GM23248 (cell line): ENCODE measurements at regions not wholly inside any gene's neighbourhood (a gene's known extent, or its start where the extent isn't known, plus 50 kb on each side); places are given as distances from the start of the nearest gene placed in this dataset.

Experiments used
- DNase-seq: peaks from one replicate; pipeline ENCODE4 v3.0.0-alpha.2; 2015
- H2AFZ ChIP-seq: fragments of 200-600 bp; sonication (generic); 2 replicates; pipeline ENCODE4 v1.6.1; 2016; ENCODE audit warnings: antibody characterized with exemption
- H3F3A ChIP-seq: fragments of 200-600 bp; sonication (generic); 2 replicates; pipeline ENCODE4 v1.6.1; 2016; ENCODE audit warnings: mild to moderate bottlenecking, antibody characterized with exemption, mixed run types; ENCODE audit not compliant: insufficient read depth
- H3K27ac ChIP-seq: fragments of 200-600 bp; sonication (generic); 2 replicates; pipeline ENCODE4 v1.5.1; 2016; ENCODE audit warnings: mild to moderate bottlenecking
- H3K27me3 ChIP-seq: fragments of 200-600 bp; sonication (generic); replicated peaks from 2 replicates; pipeline ENCODE4 v1.6.1; 2016; ENCODE audit warnings: mild to moderate bottlenecking; ENCODE audit not compliant: insufficient read depth
- H3K36me3 ChIP-seq: fragments of 200-600 bp; sonication (generic); 2 replicates; pipeline ENCODE4 v1.6.1; 2016; ENCODE audit warnings: low read depth, mild to moderate bottlenecking
- H3K4me1 ChIP-seq: fragments of 200-600 bp; sonication (generic); 2 replicates; pipeline ENCODE4 v1.6.1; 2016; ENCODE audit warnings: mild to moderate bottlenecking; ENCODE audit not compliant: insufficient read depth
- H3K4me2 ChIP-seq: fragments of 200-600 bp; sonication (generic); one replicate; pipeline ENCODE4 v1.6.1; 2016; ENCODE audit warnings: mild to moderate bottlenecking; ENCODE audit not compliant: unreplicated experiment
- H3K4me3 ChIP-seq: fragments of 200-600 bp; sonication (generic); 2 replicates; pipeline ENCODE4 v1.5.1; 2016; ENCODE audit warnings: mild to moderate bottlenecking
- H3K79me2 ChIP-seq: fragments of 200-600 bp; sonication (generic); 2 replicates; pipeline ENCODE4 v1.6.1; 2016; ENCODE audit warnings: mild to moderate bottlenecking; ENCODE audit not compliant: insufficient read depth
- H3K9ac ChIP-seq: fragments of 200-600 bp; sonication (generic); 2 replicates; pipeline ENCODE4 v1.6.1; 2016; ENCODE audit warnings: mild to moderate bottlenecking
- H3K9me2 ChIP-seq: fragments of 200-600 bp; sonication (generic); 2 replicates; pipeline ENCODE4 v1.6.1; 2016; ENCODE audit warnings: mixed run types, mild to moderate bottlenecking, moderate library complexity; ENCODE audit not compliant: insufficient read depth
- H3K9me3 ChIP-seq: fragments of 200-600 bp; sonication (generic); one replicate; pipeline ENCODE4 v1.6.1; 2017; ENCODE audit warnings: low read depth
- H4K20me1 ChIP-seq: fragments of 200-600 bp; sonication (generic); 2 replicates; pipeline ENCODE4 v1.6.0; 2016; ENCODE audit not compliant: insufficient read depth
- EZH2 ChIP-seq: fragments of 200-600 bp; sonication (generic); IDR thresholded peaks from 2 replicates; pipeline ENCODE4 v1.6.1; 2018; ENCODE audit warnings: antibody characterized with exemption, mild to moderate bottlenecking; ENCODE audit not compliant: insufficient read depth, poor library complexity, severe bottlenecking
- EZH2phosphoT487 ChIP-seq: fragments of 200-600 bp; sonication (generic); IDR thresholded peaks from 2 replicates; pipeline ENCODE4 v1.6.1; 2018; ENCODE audit warnings: antibody characterized with exemption, moderate library complexity, mild to moderate bottlenecking, low read depth; ENCODE audit not compliant: insufficient read depth
- WGBS, 2 experiments: methylation state at CpG; one replicate each; pipeline ENCODE4 v1.1.6; 2015 to 2017; ENCODE audit warnings: low lambda C conversion rate in 2 of 2, low coverage in 1 of 2; ENCODE audit errors: missing lambda C conversion rate in 2 of 2; 5-methylcytosine and 5-hydroxymethylcytosine counted together
- in situ Hi-C: fragments of 300-500 bp; cut with MboI; formaldehyde crosslinking; loops from 2 replicates; pipeline ENCODE4 v1.15.0; 2020

- 38 to 50% methylated on average over 1 of the region's 1 CpG for WGBS, 2 experiments
- H3K27ac ChIP-seq = no peak overlapping the region
- H3K36me3 ChIP-seq = no peaks in the 10 kb centered on the region
- TF ChIP-seq EZH2phosphoT487 = no peak
- no peak for TF ChIP-seq EZH2
- no peaks in the 10 kb centered on the region for H3K9me3 ChIP-seq
- H3K27me3 ChIP-seq = no peaks in the 10 kb centered on the region
- H3K4me3 ChIP-seq = no peak overlapping the region
- peaks cover 28% of the 10 kb centered on the region for H3K4me1 ChIP-seq
- H2AFZ ChIP-seq = no peak overlapping the region
- DNase-seq = peak; percentile 9
- no peak overlapping the region for H3K9ac ChIP-seq
- H3F3A ChIP-seq = peaks cover 27% of the 10 kb centered on the region
- no peaks in the 10 kb centered on the region for H4K20me1 ChIP-seq
- 0 out of 2 replicates have a peak, but pooled peaks cover 4% of the 10 kb centered on the region for H3K9me2 ChIP-seq
- no peak overlapping the region for H3K4me2 ChIP-seq
- in situ Hi-C loops = no loop called here
- H3K79me2 ChIP-seq = no peaks in the 10 kb centered on the region
Measured at GRCh38 chr3:104911376-104911775, 455.3 kb upstream of the ALCAM start.

DNA sequence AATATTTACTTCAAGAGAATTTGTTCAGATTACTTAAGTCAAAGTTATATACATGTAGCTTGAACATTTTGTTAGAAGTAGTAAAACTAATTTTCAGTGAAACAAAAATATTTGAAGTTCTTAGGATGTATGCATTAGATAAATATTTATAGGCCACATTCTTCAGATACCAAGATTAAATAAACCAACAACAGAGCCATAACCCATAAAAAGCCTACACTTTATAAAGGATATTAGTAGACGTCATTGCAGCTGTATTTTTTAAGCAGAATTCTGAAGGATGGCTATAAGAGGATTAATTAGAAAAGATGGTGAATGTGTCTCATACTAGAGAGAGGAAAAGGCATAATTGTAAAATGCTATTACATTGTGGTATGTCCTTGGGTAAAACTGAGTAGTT, 449.7 kb upstream of the ALCAM start:
- H3K79me2 ChIP-seq = no peaks in the 10 kb centered on the region
- H3K4me2 ChIP-seq = no peak overlapping the region
- 7 to 10% methylated on average over 1 of the region's 1 CpG for WGBS, 2 experiments
- H4K20me1 ChIP-seq = no peaks in the 10 kb centered on the region
- 0 out of 2 replicates have a peak, but pooled peaks cover 4% of the 10 kb centered on the region for H3K9me2 ChIP-seq
- H3F3A ChIP-seq = no peaks in the 10 kb centered on the region
- no peaks in the 10 kb centered on the region for H3K27me3 ChIP-seq
- peaks cover 4% of the 10 kb centered on the region; the same call in 1 of the 2 replicates for H3K4me1 ChIP-seq
- H3K36me3 ChIP-seq = no peaks in the 10 kb centered on the region
- no peak for TF ChIP-seq EZH2phosphoT487
- no peak for TF ChIP-seq EZH2
- in situ Hi-C loops = no loop called here
- no peak overlapping the region for H3K9ac ChIP-seq
- H3K9me3 ChIP-seq = no peaks in the 10 kb centered on the region
- no peak overlapping the region for H2AFZ ChIP-seq
- no peak overlapping the region for H3K27ac ChIP-seq
- no peak for DNase-seq
- H3K4me3 ChIP-seq = no peak overlapping the region

DNA sequence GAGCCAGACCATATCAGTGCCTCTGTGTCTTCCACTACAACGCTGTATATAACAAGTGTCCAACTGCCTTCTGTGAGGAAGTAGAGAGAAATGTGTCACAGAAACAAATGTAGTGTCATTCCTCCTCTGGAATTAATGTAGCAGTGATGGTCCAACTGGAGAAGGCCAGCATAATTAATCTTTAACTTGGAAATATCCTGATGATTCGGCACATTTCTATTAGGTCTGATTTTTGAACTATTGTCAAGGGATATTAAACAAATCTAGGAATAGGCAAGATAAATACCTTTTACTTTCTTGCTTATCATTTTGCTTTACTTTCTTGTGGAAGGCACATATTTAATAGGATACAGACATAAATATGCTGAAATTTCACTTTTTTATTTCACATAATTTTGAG, 446.2 kb upstream of the ALCAM start:
- H3K9ac ChIP-seq = no peak overlapping the region
- H4K20me1 ChIP-seq = no peaks in the 10 kb centered on the region
- H3F3A ChIP-seq = no peaks in the 10 kb centered on the region
- H3K4me2 ChIP-seq = no peak overlapping the region
- H3K4me3 ChIP-seq = no peak overlapping the region
- DNase-seq = no peak
- H3K4me1 ChIP-seq = peaks cover 4% of the 10 kb centered on the region; the same call in 1 of the 2 replicates
- H3K27ac ChIP-seq = no peak overlapping the region
- in situ Hi-C loops = no loop called here
- no peaks in the 10 kb centered on the region for H3K36me3 ChIP-seq
- 40 to 50% methylated on average over 2 of the region's 2 CpGs for WGBS, 2 experiments
- TF ChIP-seq EZH2phosphoT487 (no peak), EZH2 (no peak)
- H3K9me2 ChIP-seq = 0 out of 2 replicates have a peak, but pooled peaks cover 4% of the 10 kb centered on the region
- no peak overlapping the region for H2AFZ ChIP-seq
- no peaks in the 10 kb centered on the region for H3K27me3 ChIP-seq
- H3K79me2 ChIP-seq = no peaks in the 10 kb centered on the region
- H3K9me3 ChIP-seq = no peaks in the 10 kb centered on the region

DNA sequence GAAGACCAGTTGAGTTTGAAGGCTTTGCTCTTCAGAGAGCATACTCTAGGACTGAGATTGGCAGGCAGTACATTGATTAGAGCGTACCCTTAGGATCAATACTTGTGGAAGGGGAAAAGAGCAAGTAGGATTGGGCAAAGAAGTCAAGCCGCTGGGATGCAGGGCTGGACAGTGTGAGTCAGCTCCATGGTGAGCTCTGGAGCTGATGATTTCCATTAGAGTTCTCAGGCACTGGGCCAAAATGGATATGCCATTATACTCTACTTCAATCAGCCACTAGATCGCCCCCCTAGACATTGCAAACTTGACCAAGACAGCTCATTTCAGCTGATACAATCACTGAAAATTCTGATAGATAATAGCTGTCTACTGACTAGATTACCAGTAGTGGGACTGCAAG, 432.7 kb upstream of the ALCAM start:
- 39% methylated on average over 3 of the region's 3 CpGs for WGBS, 2 experiments
- no peaks in the 10 kb centered on the region for H3K9me2 ChIP-seq
- no peak overlapping the region for H3K9ac ChIP-seq
- no peaks in the 10 kb centered on the region for H4K20me1 ChIP-seq
- TF ChIP-seq EZH2phosphoT487 (no peak), EZH2 (no peak)
- H3K27ac ChIP-seq = no peak overlapping the region
- no peak overlapping the region for H3K4me2 ChIP-seq
- in situ Hi-C loops = no loop called here
- no peaks in the 10 kb centered on the region for H3K36me3 ChIP-seq
- no peaks in the 10 kb centered on the region for H3K9me3 ChIP-seq
- no peaks in the 10 kb centered on the region for H3K4me1 ChIP-seq
- DNase-seq = peak; percentile 22
- H2AFZ ChIP-seq = no peak overlapping the region
- no peaks in the 10 kb centered on the region for H3K27me3 ChIP-seq
- H3F3A ChIP-seq = no peaks in the 10 kb centered on the region
- no peaks in the 10 kb centered on the region for H3K79me2 ChIP-seq
- H3K4me3 ChIP-seq = no peak overlapping the region

GRCh38 chr3:104935613-104936012, 431.1 kb upstream of the ALCAM start:
- Histone ChIP-seq H2AFZ (no peak overlapping the region), H3K27me3 (no peaks in the 10 kb centered on the region), H3F3A (no peaks in the 10 kb centered on the region), H3K27ac (no peak overlapping the region), H3K9me2 (no peaks in the 10 kb centered on the region), H3K36me3 (no peaks in the 10 kb centered on the region), H3K9ac (no peak overlapping the region), H3K9me3 (no peaks in the 10 kb centered on the region), H4K20me1 (no peaks in the 10 kb centered on the region), H3K4me2 (no peak overlapping the region), H3K4me3 (no peak overlapping the region), H3K79me2 (no peaks in the 10 kb centered on the region), H3K4me1 (no peaks in the 10 kb centered on the region)
- in situ Hi-C loops = no loop called here
- DNase-seq = no peak
- no peak for TF ChIP-seq EZH2
- no peak for TF ChIP-seq EZH2phosphoT487
